NCI-H1105 treated with DMSO at 0.1 percent for 48 hours (cell line): ENCODE measurements at regions not wholly inside any gene's neighbourhood (a gene's known extent, or its start where the extent isn't known, plus 50 kb on each side); places are given as distances from the start of the nearest gene placed in this dataset.
"Not testable (repeated sequence)": the region's sequence is repeated elsewhere in the genome, so short reads cannot be mapped to it uniquely, and the experiment has no call there.

ENCODE experiments used
- DNase-seq: peaks from one replicate; lab custom pipeline; 2025; lab: John Stamatoyannopoulos, UW

- no peak for DNase-seq
Measured at GRCh38 chr18:42545825-42546224, 569.7 kb downstream of the RIT2 start.

GRCh38 chr18:42548493-42548892 lies 567.0 kb downstream of the RIT2 start:
- no peak for DNase-seq

GRCh38 chr18:42549596-42549995 lies 565.9 kb downstream of the RIT2 start:
- no peak for DNase-seq

DNA sequence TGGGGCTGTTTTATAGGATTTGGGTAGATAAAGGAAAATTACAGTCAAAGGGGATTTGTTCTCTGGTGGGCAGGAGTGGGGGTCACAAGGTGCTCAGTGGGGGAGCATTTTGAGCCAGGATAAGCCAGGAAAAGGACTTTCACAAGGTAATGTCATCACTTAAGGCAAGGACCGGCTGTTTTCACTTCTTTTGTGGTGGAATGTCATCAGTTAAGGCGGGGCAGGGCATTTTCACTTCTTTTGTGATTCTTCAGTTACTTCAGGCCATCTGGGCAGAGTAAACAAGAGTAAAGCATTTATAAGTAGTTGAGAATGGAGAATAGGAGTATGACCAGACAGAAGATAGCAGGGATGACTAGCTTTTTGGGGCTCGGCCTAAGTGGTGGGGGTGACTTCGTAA lies 562.9 kb downstream of the RIT2 start:
- DNase-seq: not testable (repeated sequence)

GRCh38 chr18:42559069-42559690 lies 556.3 kb downstream of the RIT2 start:
- DNase-seq: no peak

DNA sequence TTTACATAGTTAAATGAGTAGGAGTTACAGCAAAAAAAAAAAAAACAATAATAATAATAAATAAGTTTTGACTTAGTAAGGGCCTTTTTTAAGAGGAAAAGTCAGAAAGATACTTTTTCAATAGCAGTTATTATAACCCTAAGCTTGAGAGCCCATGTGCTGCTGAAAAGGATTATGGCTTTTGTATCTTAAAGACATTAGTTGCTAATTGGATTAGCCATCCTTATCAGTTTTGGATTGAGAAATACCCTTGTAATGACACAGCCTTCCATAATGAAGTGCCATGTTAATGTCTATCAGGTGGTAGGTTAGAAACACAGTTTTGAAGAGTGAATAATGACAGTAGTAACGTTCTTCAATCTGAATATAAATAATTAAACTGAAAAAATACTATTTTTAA lies 554.0 kb downstream of the RIT2 start:
- no peak for DNase-seq

DNA sequence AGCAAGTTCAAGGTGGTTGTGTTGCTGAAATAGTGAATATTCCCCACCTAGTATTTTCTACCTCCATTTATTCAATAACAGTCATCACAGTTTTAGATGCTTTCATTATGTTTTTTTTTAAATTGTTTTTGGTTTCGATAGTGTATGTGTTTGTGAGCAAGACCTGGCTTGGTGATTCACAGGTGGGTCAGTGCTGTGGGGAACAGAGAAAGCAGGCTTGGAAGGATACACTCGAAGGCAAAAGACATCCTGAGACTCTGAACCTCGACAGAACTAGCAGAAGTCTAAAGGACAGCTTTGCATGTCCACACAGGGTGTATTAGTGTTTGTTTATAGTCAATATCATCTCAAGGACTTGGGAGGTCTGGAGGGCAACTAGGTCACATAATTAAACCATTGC lies 551.5 kb downstream of the RIT2 start:
- no peak for DNase-seq

- no peak for DNase-seq
Measured at GRCh38 chr18:42564761-42565160, 550.7 kb downstream of the RIT2 start.

DNA sequence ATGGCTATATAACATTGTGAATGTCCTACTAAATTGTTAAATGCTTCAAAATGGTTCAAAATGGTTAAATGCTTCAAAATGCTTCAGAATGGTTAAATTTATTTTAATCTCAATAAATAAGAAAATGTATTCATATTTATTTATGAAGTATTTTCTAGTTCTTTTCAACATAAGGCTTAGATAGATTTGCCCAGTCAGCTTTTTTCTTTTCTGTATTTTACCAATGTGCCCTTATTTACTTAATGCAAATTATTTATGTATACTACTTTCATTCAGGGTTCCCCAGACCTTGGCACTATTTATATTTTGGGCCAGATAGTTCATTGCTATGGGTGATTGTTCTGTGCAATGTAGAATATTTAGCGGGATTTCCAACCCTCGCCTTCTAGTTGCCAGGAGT lies 546.7 kb downstream of the RIT2 start:
- no peak for DNase-seq

GRCh38 chr18:42574871-42575270 lies 540.6 kb downstream of the RIT2 start:
- DNase-seq: peak; percentile 98

GRCh38 chr18:42576124-42576523 lies 539.4 kb downstream of the RIT2 start:
- peak; percentile 27 for DNase-seq

GRCh38 chr18:42578792-42579191 lies 536.7 kb downstream of the RIT2 start:
- no peak for DNase-seq

- no peak for DNase-seq
Measured at GRCh38 chr18:42582266-42582665, 533.2 kb downstream of the RIT2 start.

- no peak for DNase-seq
Measured at GRCh38 chr18:42583283-42583731, 532.2 kb downstream of the RIT2 start.

GRCh38 chr18:42586601-42587000 lies 528.9 kb downstream of the RIT2 start:
- no peak for DNase-seq

GRCh38 chr18:42588786-42589185 lies 526.7 kb downstream of the RIT2 start:
- DNase-seq: no peak

DNA sequence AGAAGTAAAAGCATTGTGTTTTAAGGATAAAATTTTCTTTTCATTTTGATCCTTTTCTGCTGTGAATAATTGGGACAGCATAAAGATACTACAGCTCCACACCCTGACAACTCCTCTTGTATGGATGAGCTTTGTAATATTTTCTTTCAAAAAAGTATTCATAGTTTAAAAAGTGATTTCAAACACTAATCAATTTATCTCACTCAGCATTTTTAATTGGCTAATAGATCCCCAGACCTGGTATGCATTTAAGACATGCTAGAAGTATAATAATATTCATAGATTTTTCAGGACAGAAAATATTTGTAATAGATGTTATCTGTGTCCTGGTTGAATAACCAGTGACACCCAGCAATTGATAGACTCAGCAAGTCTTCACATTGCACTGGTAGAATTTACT lies 510.7 kb downstream of the RIT2 start:
- DNase-seq: no peak

DNA sequence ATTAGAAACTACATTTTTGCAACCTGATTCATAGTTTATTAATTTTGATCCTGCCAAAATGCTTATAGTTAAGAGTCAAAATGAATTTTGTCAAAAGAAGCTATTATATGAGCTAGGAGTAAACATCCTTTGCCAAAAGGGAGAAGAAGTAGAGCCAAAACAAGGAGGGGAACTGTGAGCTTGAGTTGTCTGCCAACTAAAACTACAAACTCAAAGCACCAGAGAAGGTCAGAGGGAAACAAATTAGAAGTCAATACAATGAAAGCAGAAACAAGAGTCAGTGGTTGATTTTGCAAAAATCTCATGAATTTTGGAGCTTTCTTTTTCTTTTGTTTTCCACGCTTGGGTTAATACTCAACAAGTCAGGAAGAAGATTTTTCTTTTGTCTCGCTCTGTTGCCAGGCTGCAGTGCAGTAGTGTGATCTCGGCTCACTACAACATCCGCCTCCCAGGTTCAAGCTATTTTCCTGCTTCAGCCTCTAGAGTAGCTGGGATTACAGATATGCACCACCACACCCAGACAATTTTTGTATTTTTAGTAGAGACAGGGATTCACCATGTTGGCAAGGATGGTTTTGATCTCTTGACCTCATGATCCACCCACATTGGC lies 508.5 kb downstream of the RIT2 start:
- DNase-seq: no peak

DNA sequence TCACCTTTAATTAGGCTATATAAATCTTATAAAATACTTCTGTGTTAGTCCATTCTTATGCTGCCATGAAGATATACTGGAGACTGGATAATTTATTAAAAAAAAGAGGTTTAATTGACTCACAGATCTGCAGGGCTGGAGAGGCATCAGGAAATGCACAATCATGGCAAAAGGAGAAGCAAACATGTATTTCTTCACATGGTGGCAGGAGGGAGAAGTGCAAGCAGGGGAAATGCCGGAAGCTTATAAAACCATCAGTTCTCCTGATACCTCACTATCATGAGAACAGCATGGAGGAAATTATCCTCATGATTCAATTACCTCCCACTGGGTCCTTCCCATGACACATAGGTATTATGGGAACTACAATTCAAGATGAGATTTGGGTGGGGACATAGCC lies 504.4 kb downstream of the RIT2 start:
- no peak for DNase-seq

DNA sequence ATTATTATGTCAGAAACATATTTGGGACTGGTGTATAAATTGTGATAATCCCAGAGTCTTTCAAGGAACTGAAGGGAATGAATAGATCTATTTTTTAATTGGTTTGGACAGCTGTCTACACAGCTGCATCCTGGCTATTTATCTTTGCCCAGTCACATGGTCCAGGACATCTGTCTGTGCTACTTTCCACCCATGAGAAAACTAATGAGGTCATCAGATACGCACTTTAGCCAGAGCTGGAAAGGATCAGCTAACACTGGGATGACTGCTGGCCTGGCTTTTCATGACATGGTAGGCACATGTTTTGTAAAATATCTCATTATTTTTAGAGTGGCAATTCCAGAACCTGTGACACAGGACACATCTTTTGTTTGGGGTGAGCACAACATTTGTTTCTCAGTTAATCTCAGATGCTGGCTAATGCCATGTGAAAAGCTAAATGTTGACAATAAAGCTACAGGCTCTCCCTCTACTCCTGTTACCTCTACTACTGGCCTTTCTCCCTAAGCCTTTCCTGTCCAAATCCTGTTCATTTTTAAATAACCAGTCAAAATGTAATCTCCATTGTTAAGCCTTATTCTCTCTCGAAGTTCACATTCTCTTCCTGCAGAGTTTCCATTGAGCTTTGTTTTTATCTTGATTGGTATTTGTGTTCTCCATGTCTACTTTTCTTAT lies 500.7 kb downstream of the RIT2 start:
- DNase-seq: peak; percentile 40

GRCh38 chr18:42617221-42617620 lies 498.3 kb downstream of the RIT2 start:
- DNase-seq: no peak

GRCh38 chr18:42619771-42620170 lies 495.7 kb downstream of the RIT2 start:
- no peak for DNase-seq

DNA sequence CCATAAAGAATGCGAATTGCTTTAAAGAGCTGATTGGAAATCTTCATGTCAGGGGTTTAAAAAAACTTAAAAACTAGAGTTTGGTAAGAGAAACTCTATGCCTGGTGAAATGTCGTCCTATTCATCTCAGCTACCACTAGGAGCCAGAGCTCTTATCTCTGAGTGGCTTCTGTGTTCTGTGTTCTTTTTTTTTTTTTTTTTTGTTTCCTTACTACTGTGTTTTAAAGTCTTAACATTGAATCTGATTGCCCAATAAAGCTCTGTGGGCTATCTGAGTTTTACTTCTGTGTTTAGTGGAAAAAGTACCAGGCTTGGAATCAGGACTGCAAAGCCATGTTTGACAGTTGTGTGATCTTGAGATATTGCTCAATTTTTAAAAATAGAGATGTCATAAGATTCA lies 494.8 kb downstream of the RIT2 start:
- no peak for DNase-seq

- no peak for DNase-seq
Measured at GRCh38 chr18:42623935-42624334, 491.6 kb downstream of the RIT2 start.
